ENCODE measurements at regions not wholly inside any gene's neighbourhood (a gene's known extent, or its start where the extent isn't known, plus 50 kb on each side); places are given as distances from the start of the nearest gene placed in this dataset.

GRCh38 chr4:41873380-41874295, 61.6 kb upstream of the TMEM33 start:
- H2BK5ac ChIP-seq (ENCODE audit: low read depth, low read length, poor library complexity, severe bottlenecking) = no peak overlapping the region
- no peak overlapping the region for H3K4ac ChIP-seq (ENCODE audit: low read depth in 1 of 2, low read length in 2 of 2)
- no peaks in the 10 kb centered on the region for H3K79me1 ChIP-seq (replicated peaks; ENCODE audit: low read length, poor library complexity, severe bottlenecking)
- no peak overlapping the region for H4K8ac ChIP-seq (ENCODE audit: low read length)
- H3K23ac ChIP-seq (ENCODE audit: low read length in 2 of 2) = no peak overlapping the region
- no peak overlapping the region for H3K18ac ChIP-seq (ENCODE audit: low read depth in 1 of 2, low read length in 2 of 2)
- H3K36me3 ChIP-seq (ENCODE audit: control insufficient read depth in 1 of 2, insufficient read depth in 2 of 2, low read depth in 1 of 2, low read length in 2 of 2) = peaks cover 0 to 3% of the 10 kb centered on the region in 2 experiments
- 3% methylated on average over 42 of the region's 42 CpGs for WGBS
- H3K4me2 ChIP-seq (ENCODE audit: low read length, poor library complexity, severe bottlenecking) = peak overlapping the region; percentile 33
- no peak overlapping the region for H2BK12ac ChIP-seq (ENCODE audit: low read length in 2 of 2)
- H3K9ac ChIP-seq (ENCODE audit: low read length) = no peak overlapping the region
- peak overlapping the region; percentile 17 to 44 for H3K4me3 ChIP-seq (ENCODE audit: insufficient read depth in 1 of 2, low read depth in 1 of 2, low read length in 2 of 2)
- H4K91ac ChIP-seq (ENCODE audit: low read length) = no peak overlapping the region
- H3K9me3 ChIP-seq (ENCODE audit: control insufficient read depth, low read length) = no peaks in the 10 kb centered on the region
- H2BK15ac ChIP-seq (ENCODE audit: low read depth, poor library complexity, severe bottlenecking) = no peak overlapping the region
- DNase-seq = no peak
- peaks cover 84 to 98% of the 10 kb centered on the region in 2 experiments for H3K27me3 ChIP-seq (ENCODE audit: control insufficient read depth in 1 of 2, insufficient read depth in 1 of 2, low read length in 2 of 2)
- H2AK5ac ChIP-seq (ENCODE audit: low read length, severe bottlenecking) = no peak overlapping the region
- no peak overlapping the region for H3K14ac ChIP-seq (ENCODE audit: low read length in 2 of 2)
- no peak overlapping the region for H3K27ac ChIP-seq (ENCODE audit: low read length, poor library complexity, severe bottlenecking)
- no peak overlapping the region for H2BK120ac ChIP-seq (ENCODE audit: low read depth, low read length)
- H2AFZ ChIP-seq (ENCODE audit: low read depth, low read length) = no peak overlapping the region
- H3K4me1 ChIP-seq (ENCODE audit: control insufficient read depth, insufficient read depth, low read depth, low read length) = peaks cover 9% of the 10 kb centered on the region

- Histone ChIP-seq H2AFZ (ENCODE audit: low read depth, low read length) (no peak overlapping the region), H3K4me3 (ENCODE audit: insufficient read depth in 1 of 2, low read depth in 1 of 2, low read length in 2 of 2) (no peak overlapping the region), H2BK12ac (ENCODE audit: low read length in 2 of 2) (no peak overlapping the region), H3K14ac (ENCODE audit: low read length in 2 of 2) (no peak overlapping the region), H3K23ac (ENCODE audit: low read length in 2 of 2) (no peak overlapping the region), H3K36me3 (ENCODE audit: control insufficient read depth in 1 of 2, insufficient read depth in 2 of 2, low read depth in 1 of 2, low read length in 2 of 2) (peaks cover 0 to 3% of the 10 kb centered on the region in 2 experiments), H2AK5ac (ENCODE audit: low read length, severe bottlenecking) (no peak overlapping the region), H4K91ac (ENCODE audit: low read length) (no peak overlapping the region), H3K4me1 (ENCODE audit: control insufficient read depth, insufficient read depth, low read depth, low read length) (peaks cover 7% of the 10 kb centered on the region), H2BK15ac (ENCODE audit: low read depth, poor library complexity, severe bottlenecking) (no peak overlapping the region), H3K4me2 (ENCODE audit: low read length, poor library complexity, severe bottlenecking) (no peak overlapping the region), H2BK120ac (ENCODE audit: low read depth, low read length) (no peak overlapping the region), H2BK5ac (ENCODE audit: low read depth, low read length, poor library complexity, severe bottlenecking) (no peak overlapping the region), H3K9me3 (ENCODE audit: control insufficient read depth, low read length) (no peaks in the 10 kb centered on the region), H3K18ac (ENCODE audit: low read depth in 1 of 2, low read length in 2 of 2) (no peak overlapping the region), H3K9ac (ENCODE audit: low read length) (no peak overlapping the region), H3K4ac (ENCODE audit: low read depth in 1 of 2, low read length in 2 of 2) (no peak overlapping the region), H4K8ac (ENCODE audit: low read length) (no peak overlapping the region), H3K27me3 (ENCODE audit: control insufficient read depth in 1 of 2, insufficient read depth in 1 of 2, low read length in 2 of 2) (peaks cover 77 to 95% of the 10 kb centered on the region in 2 experiments), H3K27ac (ENCODE audit: low read length, poor library complexity, severe bottlenecking) (no peak overlapping the region), H3K79me1 (replicated peaks; ENCODE audit: low read length, poor library complexity, severe bottlenecking) (no peaks in the 10 kb centered on the region)
- no peak for DNase-seq
- WGBS = 47% methylated on average over 4 of the region's 4 CpGs
Observed at GRCh38 chr4:41870035-41870434, 65.2 kb upstream of the TMEM33 start.

- no peak overlapping the region for H4K8ac ChIP-seq (ENCODE audit: low read length)
- no peak overlapping the region for H3K18ac ChIP-seq (ENCODE audit: low read depth in 1 of 2, low read length in 2 of 2)
- 3% methylated on average over 55 of the region's 55 CpGs for WGBS
- H3K36me3 ChIP-seq (ENCODE audit: control insufficient read depth in 1 of 2, insufficient read depth in 2 of 2, low read depth in 1 of 2, low read length in 2 of 2) = no peaks in the 10 kb centered on the region
- no peak overlapping the region for H3K4me3 ChIP-seq (ENCODE audit: insufficient read depth in 1 of 2, low read depth in 1 of 2, low read length in 2 of 2)
- H3K14ac ChIP-seq (ENCODE audit: low read length in 2 of 2) = no peak overlapping the region
- H3K9ac ChIP-seq (ENCODE audit: low read length) = no peak overlapping the region
- no peak overlapping the region for H2AFZ ChIP-seq (ENCODE audit: low read depth, low read length)
- H2BK5ac ChIP-seq (ENCODE audit: low read depth, low read length, poor library complexity, severe bottlenecking) = no peak overlapping the region
- no peak overlapping the region for H2BK15ac ChIP-seq (ENCODE audit: low read depth, poor library complexity, severe bottlenecking)
- H3K27me3 ChIP-seq (ENCODE audit: control insufficient read depth in 1 of 2, insufficient read depth in 1 of 2, low read length in 2 of 2) = peaks cover 76 to 92% of the 10 kb centered on the region in 2 experiments
- H2BK120ac ChIP-seq (ENCODE audit: low read depth, low read length) = no peak overlapping the region
- no peak overlapping the region for H4K91ac ChIP-seq (ENCODE audit: low read length)
- H3K23ac ChIP-seq (ENCODE audit: low read length in 2 of 2) = no peak overlapping the region
- H2BK12ac ChIP-seq (ENCODE audit: low read length in 2 of 2) = no peak overlapping the region
- no peaks in the 10 kb centered on the region for H3K79me1 ChIP-seq (replicated peaks; ENCODE audit: low read length, poor library complexity, severe bottlenecking)
- no peaks in the 10 kb centered on the region for H3K9me3 ChIP-seq (ENCODE audit: control insufficient read depth, low read length)
- no peak overlapping the region for H3K27ac ChIP-seq (ENCODE audit: low read length, poor library complexity, severe bottlenecking)
- H3K4me2 ChIP-seq (ENCODE audit: low read length, poor library complexity, severe bottlenecking) = peak overlapping the region; percentile 19
- peaks cover 5% of the 10 kb centered on the region for H3K4me1 ChIP-seq (ENCODE audit: control insufficient read depth, insufficient read depth, low read depth, low read length)
- H2AK5ac ChIP-seq (ENCODE audit: low read length, severe bottlenecking) = no peak overlapping the region
- DNase-seq = no peak
- no peak overlapping the region for H3K4ac ChIP-seq (ENCODE audit: low read depth in 1 of 2, low read length in 2 of 2)
Observed at GRCh38 chr4:41866799-41867677, 68.2 kb upstream of the TMEM33 start.

All from mesenchymal stem cell (in vitro differentiated cells and primary cell).